ENCODE measurements at regions not wholly inside any gene's neighbourhood (a gene's known extent, or its start where the extent isn't known, plus 50 kb on each side); places are given as distances from the start of the nearest gene placed in this dataset.

DNA sequence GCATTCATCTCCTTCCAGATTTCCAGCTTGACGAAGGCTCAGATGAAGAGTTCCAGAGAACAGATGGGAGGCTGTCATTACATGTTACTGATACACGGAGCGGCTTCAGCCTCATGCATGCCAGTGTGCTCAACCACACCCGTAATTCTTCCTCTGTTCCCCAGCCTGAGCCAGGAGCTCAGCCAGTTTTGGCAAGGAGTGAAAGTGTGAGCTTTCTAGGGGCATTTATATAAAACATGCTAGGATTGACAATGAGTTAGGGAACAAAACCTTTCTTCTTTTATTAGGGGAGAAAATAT is 290.4 kb upstream of the PLXNA2 start:
- no peak for TF ChIP-seq EP300 (IDR thresholded peaks at IDR 0.05)
- TF ChIP-seq, protein P1, sequence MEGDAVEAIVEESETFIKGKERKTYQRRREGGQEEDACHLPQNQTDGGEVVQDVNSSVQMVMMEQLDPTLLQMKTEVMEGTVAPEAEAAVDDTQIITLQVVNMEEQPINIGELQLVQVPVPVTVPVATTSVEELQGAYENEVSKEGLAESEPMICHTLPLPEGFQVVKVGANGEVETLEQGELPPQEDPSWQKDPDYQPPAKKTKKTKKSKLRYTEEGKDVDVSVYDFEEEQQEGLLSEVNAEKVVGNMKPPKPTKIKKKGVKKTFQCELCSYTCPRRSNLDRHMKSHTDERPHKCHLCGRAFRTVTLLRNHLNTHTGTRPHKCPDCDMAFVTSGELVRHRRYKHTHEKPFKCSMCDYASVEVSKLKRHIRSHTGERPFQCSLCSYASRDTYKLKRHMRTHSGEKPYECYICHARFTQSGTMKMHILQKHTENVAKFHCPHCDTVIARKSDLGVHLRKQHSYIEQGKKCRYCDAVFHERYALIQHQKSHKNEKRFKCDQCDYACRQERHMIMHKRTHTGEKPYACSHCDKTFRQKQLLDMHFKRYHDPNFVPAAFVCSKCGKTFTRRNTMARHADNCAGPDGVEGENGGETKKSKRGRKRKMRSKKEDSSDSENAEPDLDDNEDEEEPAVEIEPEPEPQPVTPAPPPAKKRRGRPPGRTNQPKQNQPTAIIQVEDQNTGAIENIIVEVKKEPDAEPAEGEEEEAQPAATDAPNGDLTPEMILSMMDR (IDR thresholded peaks at IDR 0.05): no peak

Measured in sigmoid colon (tissue), 4 donors.